H9 (cell line): ENCODE measurements at regions not wholly inside any gene's neighbourhood (a gene's known extent, or its start where the extent isn't known, plus 50 kb on each side); places are given as distances from the start of the nearest gene placed in this dataset.

ENCODE experiments used
- DNase-seq: peaks from one replicate; pipeline ENCODE4 v3.0.0-alpha.2; 2017
- H2AFZ ChIP-seq: one replicate; pipeline ENCODE4 v1.6.1; 2013; ENCODE audit warnings: mild to moderate bottlenecking, low read length, control low read depth, moderate library complexity
- H2AK5ac ChIP-seq: 2 replicates; pipeline ENCODE4 v1.6.1; 2013; ENCODE audit warnings: low read length, control low read depth, mixed read lengths; ENCODE audit not compliant: insufficient read length
- H2BK120ac ChIP-seq: one replicate; pipeline ENCODE4 v1.6.1; 2013; ENCODE audit warnings: low read depth, mild to moderate bottlenecking, low read length, control low read depth, inconsistent platforms; ENCODE audit not compliant: poor library complexity, severe bottlenecking
- H2BK12ac ChIP-seq: 2 replicates; pipeline ENCODE4 v1.6.1; 2013; ENCODE audit warnings: low read length, control low read depth, mixed read lengths, low read depth; ENCODE audit not compliant: insufficient read length
- H2BK15ac ChIP-seq: 2 replicates; pipeline ENCODE4 v1.6.1; 2013; ENCODE audit warnings: low read depth, low read length, control low read depth
- H2BK20ac ChIP-seq: one replicate; pipeline ENCODE4 v1.6.1; 2013; ENCODE audit warnings: low read depth, mild to moderate bottlenecking, low read length, control low read depth, inconsistent platforms; ENCODE audit not compliant: poor library complexity, severe bottlenecking
- H2BK5ac ChIP-seq: 2 replicates; pipeline ENCODE4 v1.6.1; 2013; ENCODE audit warnings: low read length, control low read depth, mixed read lengths; ENCODE audit not compliant: insufficient read length
- H3K14ac ChIP-seq: 2 replicates; pipeline ENCODE4 v1.6.1; 2013; ENCODE audit warnings: low read length, control low read depth; ENCODE audit not compliant: insufficient read depth
- H3K18ac ChIP-seq: 2 replicates; pipeline ENCODE4 v1.6.1; 2013; ENCODE audit warnings: low read depth, mild to moderate bottlenecking, mixed read lengths, low read length, control low read depth; ENCODE audit not compliant: insufficient read length
- H3K23ac ChIP-seq: 2 replicates; pipeline ENCODE4 v1.6.1; 2013; ENCODE audit warnings: low read length, control low read depth, mixed read lengths, low read depth; ENCODE audit not compliant: insufficient read length
- H3K23me2 ChIP-seq: 2 replicates; pipeline ENCODE4 v1.6.1; 2013; ENCODE audit warnings: low read depth, mild to moderate bottlenecking, mixed read lengths, low read length, control low read depth; ENCODE audit not compliant: insufficient read length, poor library complexity, severe bottlenecking
- H3K27ac ChIP-seq: 2 replicates; pipeline ENCODE4 v1.5.1; 2013; ENCODE audit warnings: low read length, control low read depth, mixed read lengths, low read depth; ENCODE audit not compliant: insufficient read length
- H3K27me3 ChIP-seq: 2 replicates; pipeline ENCODE4 v1.6.1; 2013; ENCODE audit warnings: low read length, control low read depth, inconsistent platforms; ENCODE audit not compliant: insufficient read depth
- H3K4ac ChIP-seq: 2 replicates; pipeline ENCODE4 v1.6.1; 2013; ENCODE audit warnings: low read depth, mild to moderate bottlenecking, control low read depth, inconsistent platforms, low read length, moderate library complexity
- H3K4me1 ChIP-seq: 2 replicates; pipeline ENCODE4 v1.6.1; 2013; ENCODE audit warnings: low read length, control low read depth, inconsistent platforms; ENCODE audit not compliant: insufficient read depth
- H3K4me2 ChIP-seq: 2 replicates; pipeline ENCODE4 v1.6.1; 2013; ENCODE audit warnings: low read length, control low read depth, mixed read lengths; ENCODE audit not compliant: insufficient read length, insufficient read depth
- H3K56ac ChIP-seq: 2 replicates; pipeline ENCODE4 v1.6.1; 2013; ENCODE audit warnings: low read depth, mild to moderate bottlenecking, mixed read lengths, low read length, control low read depth; ENCODE audit not compliant: insufficient read length
- H3K79me1 ChIP-seq: 2 replicates; pipeline ENCODE4 v1.6.1; 2013; ENCODE audit warnings: low read depth, mild to moderate bottlenecking, moderate library complexity, low read length, control low read depth, inconsistent platforms; ENCODE audit not compliant: insufficient read depth, poor library complexity, severe bottlenecking
- H3K79me2 ChIP-seq: 2 replicates; pipeline ENCODE4 v1.6.1; 2013; ENCODE audit warnings: low read length, control low read depth, inconsistent platforms; ENCODE audit not compliant: insufficient read depth
- H3K9ac ChIP-seq: 2 replicates; pipeline ENCODE4 v1.6.1; 2013; ENCODE audit warnings: low read length, control low read depth, mixed read lengths; ENCODE audit not compliant: insufficient read length; ENCODE audit errors: extremely low read depth
- H3K9me3 ChIP-seq: one replicate; pipeline ENCODE4 v1.6.1; 2013; ENCODE audit warnings: low read depth, low read length, inconsistent platforms; ENCODE audit not compliant: control insufficient read depth
- H3T11ph ChIP-seq: one replicate; pipeline ENCODE4 v1.6.1; 2013; ENCODE audit warnings: mild to moderate bottlenecking, low read length, control low read depth, inconsistent platforms
- H4K20me1 ChIP-seq: one replicate; pipeline ENCODE4 v1.6.1; 2013; ENCODE audit not compliant: control insufficient read depth, insufficient read length, insufficient read depth
- H4K5ac ChIP-seq: 2 replicates; pipeline ENCODE4 v1.6.1; 2013; ENCODE audit warnings: low read depth, mild to moderate bottlenecking, mixed read lengths, low read length, control low read depth; ENCODE audit not compliant: insufficient read length
- H4K8ac ChIP-seq: replicated peaks from 2 replicates; pipeline ENCODE4 v1.6.1; 2013; ENCODE audit warnings: low read length, control low read depth, mixed read lengths, low read depth; ENCODE audit not compliant: insufficient read length
- H4K91ac ChIP-seq: 2 replicates; pipeline ENCODE4 v1.6.1; 2013; ENCODE audit warnings: low read depth, mild to moderate bottlenecking, moderate library complexity, mixed read lengths, low read length, control low read depth; ENCODE audit not compliant: insufficient read length
- H3K27ac Mint-ChIP-seq, 3 experiments: 2 replicates in 2 of 3; 3 replicates in 1 of 3; pipeline ENCODE4 v1.8.0; 2020 to 2021; ENCODE audit warnings: mixed read lengths in 3 of 3, mild to moderate bottlenecking in 1 of 3, moderate library complexity in 1 of 3
- H3K27me3 Mint-ChIP-seq: 2 replicates; pipeline ENCODE4 v1.8.0; 2021; ENCODE audit warnings: low read depth, mild to moderate bottlenecking, moderate library complexity, mixed read lengths
- H3K36me3 Mint-ChIP-seq, 3 experiments: 2 replicates in 2 of 3; 3 replicates in 1 of 3; pipeline ENCODE4 v1.8.0; 2020 to 2021; ENCODE audit warnings: low read depth in 3 of 3, mixed read lengths in 3 of 3; ENCODE audit not compliant: insufficient read depth in 1 of 3
- H3K4me1 Mint-ChIP-seq, 2 experiments: 2 replicates each; pipeline ENCODE4 v1.8.0; 2020; ENCODE audit warnings: mixed read lengths in 2 of 2
- H3K4me3 Mint-ChIP-seq, 2 experiments: 2 replicates in 1 of 2; 3 replicates in 1 of 2; pipeline ENCODE4 v1.8.0; 2020 to 2021; ENCODE audit warnings: mild to moderate bottlenecking in 2 of 2, mixed read lengths in 2 of 2, moderate library complexity in 1 of 2
- H3K9me3 Mint-ChIP-seq, 2 experiments: 2 replicates in 1 of 2; 3 replicates in 1 of 2; pipeline ENCODE4 v1.8.0; 2020; ENCODE audit warnings: mild to moderate bottlenecking in 2 of 2, mixed read lengths in 2 of 2, moderate library complexity in 1 of 2
- WGBS: extraction: QIAGEN DNeasy Blood & Tissue Kit; methylation state at CpG from one replicate; pipeline ENCODE4 v1.1.7; 2013; ENCODE audit warnings: missing lambda C conversion rate, low lambda C conversion rate, mixed read lengths; ENCODE audit not compliant: insufficient read length; ENCODE audit errors: extremely low coverage; 5-methylcytosine and 5-hydroxymethylcytosine counted together
- TF ChIP-seq, protein P1 (sequence below): fragments of 200-600 bp; sonication (generic); conservative IDR thresholded peaks from 3 replicates; pipeline ENCODE4 v1.8.0; 2021; ENCODE audit warnings: antibody characterized with exemption, mild to moderate bottlenecking

- Histone ChIP-seq H3T11ph (no peak overlapping the region), H2BK120ac (no peak overlapping the region), H3K4me1 (no peaks in the 10 kb centered on the region), H3K18ac (no peak overlapping the region), H3K56ac (no peak overlapping the region), H2AK5ac (no peak overlapping the region), H3K14ac (no peak overlapping the region), H3K27ac (no peak overlapping the region), H3K9ac (no peak overlapping the region), H3K23me2 (no peaks in the 10 kb centered on the region), H3K23ac (no peak overlapping the region), H3K4ac (no peak overlapping the region), H3K4me2 (no peak overlapping the region), H2BK20ac (no peak overlapping the region), H2BK12ac (no peak overlapping the region), H4K20me1 (no peaks in the 10 kb centered on the region), H3K27me3 (no peaks in the 10 kb centered on the region), H2BK5ac (no peak overlapping the region), H2AFZ (no peak overlapping the region), H2BK15ac (no peak overlapping the region), H4K5ac (no peak overlapping the region), H3K79me2 (no peaks in the 10 kb centered on the region), H3K9me3 (peaks cover 5% of the 10 kb centered on the region), H3K79me1 (no peaks in the 10 kb centered on the region), H4K8ac (no peak overlapping the region), H4K91ac (no peak overlapping the region)
- peaks cover 3 to 14% (median 11%) of the 10 kb centered on the region in 3 experiments; a peak in 5 of 7 replicates for H3K36me3 Mint-ChIP-seq
- no peak overlapping the region for H3K4me3 Mint-ChIP-seq
- TF ChIP-seq, protein P1, sequence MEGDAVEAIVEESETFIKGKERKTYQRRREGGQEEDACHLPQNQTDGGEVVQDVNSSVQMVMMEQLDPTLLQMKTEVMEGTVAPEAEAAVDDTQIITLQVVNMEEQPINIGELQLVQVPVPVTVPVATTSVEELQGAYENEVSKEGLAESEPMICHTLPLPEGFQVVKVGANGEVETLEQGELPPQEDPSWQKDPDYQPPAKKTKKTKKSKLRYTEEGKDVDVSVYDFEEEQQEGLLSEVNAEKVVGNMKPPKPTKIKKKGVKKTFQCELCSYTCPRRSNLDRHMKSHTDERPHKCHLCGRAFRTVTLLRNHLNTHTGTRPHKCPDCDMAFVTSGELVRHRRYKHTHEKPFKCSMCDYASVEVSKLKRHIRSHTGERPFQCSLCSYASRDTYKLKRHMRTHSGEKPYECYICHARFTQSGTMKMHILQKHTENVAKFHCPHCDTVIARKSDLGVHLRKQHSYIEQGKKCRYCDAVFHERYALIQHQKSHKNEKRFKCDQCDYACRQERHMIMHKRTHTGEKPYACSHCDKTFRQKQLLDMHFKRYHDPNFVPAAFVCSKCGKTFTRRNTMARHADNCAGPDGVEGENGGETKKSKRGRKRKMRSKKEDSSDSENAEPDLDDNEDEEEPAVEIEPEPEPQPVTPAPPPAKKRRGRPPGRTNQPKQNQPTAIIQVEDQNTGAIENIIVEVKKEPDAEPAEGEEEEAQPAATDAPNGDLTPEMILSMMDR = no peak
- WGBS = no CpG with 5 or more reads among the region's 3 CpGs
- no peaks in the 10 kb centered on the region for H3K4me1 Mint-ChIP-seq
- DNase-seq = no peak
- H3K27ac Mint-ChIP-seq = no peak overlapping the region
- H3K27me3 Mint-ChIP-seq = no peaks in the 10 kb centered on the region
- H3K9me3 Mint-ChIP-seq = peaks cover 14 to 20% of the 10 kb centered on the region in 2 experiments; a peak in 3 of 5 replicates
Observed at GRCh38 chr10:9885761-9886160, 1131.9 kb upstream of the CELF2 start.
